H1 (cell line): ENCODE measurements at regions not wholly inside any gene's neighbourhood (a gene's known extent, or its start where the extent isn't known, plus 50 kb on each side); places are given as distances from the start of the nearest gene placed in this dataset.

Experiments
- HDAC2 ChIP-seq, 2 experiments: fragments of 300-600 bp in 1 of 2; sonication (generic) in 1 of 2; IDR thresholded peaks; 2 replicates each; pipeline ENCODE4 v1.6.1; 2011 to 2012; ENCODE audit warnings: low read depth in 2 of 2, low read length in 2 of 2, mild to moderate bottlenecking in 2 of 2, moderate library complexity in 2 of 2, borderline replicate concordance in 1 of 2, inconsistent platforms in 1 of 2
- SAP30 ChIP-seq: fragments of 300-600 bp; sonication (generic); IDR thresholded peaks from 2 replicates; pipeline ENCODE4 v1.7.1; 2012; ENCODE audit warnings: low read length, moderate library complexity, mild to moderate bottlenecking, inconsistent platforms; ENCODE audit not compliant: insufficient read depth, insufficient replicate concordance
- SUZ12 ChIP-seq: fragments of 200-600 bp; sonication (generic); IDR thresholded peaks from 2 replicates; pipeline ENCODE4 v1.6.1; 2012; ENCODE audit warnings: mild to moderate bottlenecking, inconsistent platforms, low read length, moderate library complexity, mixed read lengths
- TF ChIP-seq, protein P1 (sequence below): fragments of 300-600 bp; sonication (generic); IDR thresholded peaks from 2 replicates; pipeline ENCODE4 v1.7.1; 2012; ENCODE audit warnings: low read length, moderate library complexity, mild to moderate bottlenecking, inconsistent platforms; ENCODE audit not compliant: insufficient replicate concordance
- TF ChIP-seq, protein P2 (sequence below), 3 experiments: IDR thresholded peaks; 1 replicate in 2 of 3; 2 replicates in 1 of 3; pipeline versions ENCODE4 v1.5.1 to v1.6.1; 2011; ENCODE audit warnings: low read length in 3 of 3, mild to moderate bottlenecking in 3 of 3, inconsistent platforms in 2 of 3, low read depth in 1 of 3, moderate library complexity in 1 of 3; ENCODE audit not compliant: insufficient read depth in 1 of 3; ENCODE audit errors: control extremely low read depth in 1 of 3

DNA sequence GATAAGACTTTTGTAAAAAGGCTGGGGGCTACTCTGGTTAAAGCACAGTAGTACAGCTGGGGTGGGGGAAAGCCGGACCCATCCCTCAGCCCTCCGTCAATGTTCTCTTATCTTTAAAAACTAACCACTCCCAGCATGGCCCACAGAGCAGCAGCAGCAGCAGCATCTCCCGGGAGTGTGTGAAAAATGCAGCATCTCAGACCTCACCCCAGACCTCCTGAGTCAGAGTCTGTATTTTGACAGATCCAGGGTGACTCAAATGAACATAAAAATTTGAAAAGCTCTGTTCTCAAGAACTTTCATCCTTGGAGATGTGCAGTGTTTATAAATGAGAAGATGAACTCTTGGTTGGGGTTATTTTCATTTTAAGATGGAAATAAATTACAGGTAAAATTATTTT lies 277.7 kb upstream of the ECI2 start (continued):
- TF ChIP-seq, protein P1, sequence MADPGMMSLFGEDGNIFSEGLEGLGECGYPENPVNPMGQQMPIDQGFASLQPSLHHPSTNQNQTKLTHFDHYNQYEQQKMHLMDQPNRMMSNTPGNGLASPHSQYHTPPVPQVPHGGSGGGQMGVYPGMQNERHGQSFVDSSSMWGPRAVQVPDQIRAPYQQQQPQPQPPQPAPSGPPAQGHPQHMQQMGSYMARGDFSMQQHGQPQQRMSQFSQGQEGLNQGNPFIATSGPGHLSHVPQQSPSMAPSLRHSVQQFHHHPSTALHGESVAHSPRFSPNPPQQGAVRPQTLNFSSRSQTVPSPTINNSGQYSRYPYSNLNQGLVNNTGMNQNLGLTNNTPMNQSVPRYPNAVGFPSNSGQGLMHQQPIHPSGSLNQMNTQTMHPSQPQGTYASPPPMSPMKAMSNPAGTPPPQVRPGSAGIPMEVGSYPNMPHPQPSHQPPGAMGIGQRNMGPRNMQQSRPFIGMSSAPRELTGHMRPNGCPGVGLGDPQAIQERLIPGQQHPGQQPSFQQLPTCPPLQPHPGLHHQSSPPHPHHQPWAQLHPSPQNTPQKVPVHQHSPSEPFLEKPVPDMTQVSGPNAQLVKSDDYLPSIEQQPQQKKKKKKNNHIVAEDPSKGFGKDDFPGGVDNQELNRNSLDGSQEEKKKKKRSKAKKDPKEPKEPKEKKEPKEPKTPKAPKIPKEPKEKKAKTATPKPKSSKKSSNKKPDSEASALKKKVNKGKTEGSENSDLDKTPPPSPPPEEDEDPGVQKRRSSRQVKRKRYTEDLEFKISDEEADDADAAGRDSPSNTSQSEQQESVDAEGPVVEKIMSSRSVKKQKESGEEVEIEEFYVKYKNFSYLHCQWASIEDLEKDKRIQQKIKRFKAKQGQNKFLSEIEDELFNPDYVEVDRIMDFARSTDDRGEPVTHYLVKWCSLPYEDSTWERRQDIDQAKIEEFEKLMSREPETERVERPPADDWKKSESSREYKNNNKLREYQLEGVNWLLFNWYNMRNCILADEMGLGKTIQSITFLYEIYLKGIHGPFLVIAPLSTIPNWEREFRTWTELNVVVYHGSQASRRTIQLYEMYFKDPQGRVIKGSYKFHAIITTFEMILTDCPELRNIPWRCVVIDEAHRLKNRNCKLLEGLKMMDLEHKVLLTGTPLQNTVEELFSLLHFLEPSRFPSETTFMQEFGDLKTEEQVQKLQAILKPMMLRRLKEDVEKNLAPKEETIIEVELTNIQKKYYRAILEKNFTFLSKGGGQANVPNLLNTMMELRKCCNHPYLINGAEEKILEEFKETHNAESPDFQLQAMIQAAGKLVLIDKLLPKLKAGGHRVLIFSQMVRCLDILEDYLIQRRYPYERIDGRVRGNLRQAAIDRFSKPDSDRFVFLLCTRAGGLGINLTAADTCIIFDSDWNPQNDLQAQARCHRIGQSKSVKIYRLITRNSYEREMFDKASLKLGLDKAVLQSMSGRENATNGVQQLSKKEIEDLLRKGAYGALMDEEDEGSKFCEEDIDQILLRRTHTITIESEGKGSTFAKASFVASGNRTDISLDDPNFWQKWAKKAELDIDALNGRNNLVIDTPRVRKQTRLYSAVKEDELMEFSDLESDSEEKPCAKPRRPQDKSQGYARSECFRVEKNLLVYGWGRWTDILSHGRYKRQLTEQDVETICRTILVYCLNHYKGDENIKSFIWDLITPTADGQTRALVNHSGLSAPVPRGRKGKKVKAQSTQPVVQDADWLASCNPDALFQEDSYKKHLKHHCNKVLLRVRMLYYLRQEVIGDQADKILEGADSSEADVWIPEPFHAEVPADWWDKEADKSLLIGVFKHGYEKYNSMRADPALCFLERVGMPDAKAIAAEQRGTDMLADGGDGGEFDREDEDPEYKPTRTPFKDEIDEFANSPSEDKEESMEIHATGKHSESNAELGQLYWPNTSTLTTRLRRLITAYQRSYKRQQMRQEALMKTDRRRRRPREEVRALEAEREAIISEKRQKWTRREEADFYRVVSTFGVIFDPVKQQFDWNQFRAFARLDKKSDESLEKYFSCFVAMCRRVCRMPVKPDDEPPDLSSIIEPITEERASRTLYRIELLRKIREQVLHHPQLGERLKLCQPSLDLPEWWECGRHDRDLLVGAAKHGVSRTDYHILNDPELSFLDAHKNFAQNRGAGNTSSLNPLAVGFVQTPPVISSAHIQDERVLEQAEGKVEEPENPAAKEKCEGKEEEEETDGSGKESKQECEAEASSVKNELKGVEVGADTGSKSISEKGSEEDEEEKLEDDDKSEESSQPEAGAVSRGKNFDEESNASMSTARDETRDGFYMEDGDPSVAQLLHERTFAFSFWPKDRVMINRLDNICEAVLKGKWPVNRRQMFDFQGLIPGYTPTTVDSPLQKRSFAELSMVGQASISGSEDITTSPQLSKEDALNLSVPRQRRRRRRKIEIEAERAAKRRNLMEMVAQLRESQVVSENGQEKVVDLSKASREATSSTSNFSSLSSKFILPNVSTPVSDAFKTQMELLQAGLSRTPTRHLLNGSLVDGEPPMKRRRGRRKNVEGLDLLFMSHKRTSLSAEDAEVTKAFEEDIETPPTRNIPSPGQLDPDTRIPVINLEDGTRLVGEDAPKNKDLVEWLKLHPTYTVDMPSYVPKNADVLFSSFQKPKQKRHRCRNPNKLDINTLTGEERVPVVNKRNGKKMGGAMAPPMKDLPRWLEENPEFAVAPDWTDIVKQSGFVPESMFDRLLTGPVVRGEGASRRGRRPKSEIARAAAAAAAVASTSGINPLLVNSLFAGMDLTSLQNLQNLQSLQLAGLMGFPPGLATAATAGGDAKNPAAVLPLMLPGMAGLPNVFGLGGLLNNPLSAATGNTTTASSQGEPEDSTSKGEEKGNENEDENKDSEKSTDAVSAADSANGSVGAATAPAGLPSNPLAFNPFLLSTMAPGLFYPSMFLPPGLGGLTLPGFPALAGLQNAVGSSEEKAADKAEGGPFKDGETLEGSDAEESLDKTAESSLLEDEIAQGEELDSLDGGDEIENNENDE, result no peak
- TF ChIP-seq SUZ12 (no peak), HDAC2 (IDR thresholded peaks at IDR 0.05; ENCODE audit: borderline replicate concordance in 1 of 2, low read depth in 2 of 2, low read length in 2 of 2) (no peak), SAP30 (no peak)
- TF ChIP-seq, protein P2, sequence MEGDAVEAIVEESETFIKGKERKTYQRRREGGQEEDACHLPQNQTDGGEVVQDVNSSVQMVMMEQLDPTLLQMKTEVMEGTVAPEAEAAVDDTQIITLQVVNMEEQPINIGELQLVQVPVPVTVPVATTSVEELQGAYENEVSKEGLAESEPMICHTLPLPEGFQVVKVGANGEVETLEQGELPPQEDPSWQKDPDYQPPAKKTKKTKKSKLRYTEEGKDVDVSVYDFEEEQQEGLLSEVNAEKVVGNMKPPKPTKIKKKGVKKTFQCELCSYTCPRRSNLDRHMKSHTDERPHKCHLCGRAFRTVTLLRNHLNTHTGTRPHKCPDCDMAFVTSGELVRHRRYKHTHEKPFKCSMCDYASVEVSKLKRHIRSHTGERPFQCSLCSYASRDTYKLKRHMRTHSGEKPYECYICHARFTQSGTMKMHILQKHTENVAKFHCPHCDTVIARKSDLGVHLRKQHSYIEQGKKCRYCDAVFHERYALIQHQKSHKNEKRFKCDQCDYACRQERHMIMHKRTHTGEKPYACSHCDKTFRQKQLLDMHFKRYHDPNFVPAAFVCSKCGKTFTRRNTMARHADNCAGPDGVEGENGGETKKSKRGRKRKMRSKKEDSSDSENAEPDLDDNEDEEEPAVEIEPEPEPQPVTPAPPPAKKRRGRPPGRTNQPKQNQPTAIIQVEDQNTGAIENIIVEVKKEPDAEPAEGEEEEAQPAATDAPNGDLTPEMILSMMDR (IDR thresholded peaks at IDR 0.05; ENCODE audit: control extremely low read depth in 1 of 3, insufficient read depth in 1 of 3, low read depth in 1 of 3, low read length in 3 of 3), result no peak
